T-cell (primary cell): ENCODE measurements at regions not wholly inside any gene's neighbourhood (a gene's known extent, or its start where the extent isn't known, plus 50 kb on each side); places are given as distances from the start of the nearest gene placed in this dataset.

ENCODE experiments used
- ATAC-seq, 4 experiments: fragments of 200-7000 bp in 3 of 4; fragments of 150-1000 bp in 1 of 4; cut with Tn5 transposase; replicated peaks in 1 of 4; 1 replicate in 3 of 4; 2 replicates in 1 of 4; pipeline ENCODE4 v1.10.0; 2021; ENCODE audit warnings: moderate library complexity in 3 of 4, mild to moderate bottlenecking in 2 of 4, moderate number of reproducible peaks in 1 of 4
- CTCF ChIA-PET, 2 donors: fragments of 300-600 bp; sonication (Branson Sonifier 250); formaldehyde crosslinking; loops; one replicate each; lab custom pipeline; 2022; ENCODE audit warnings: antibody characterized with exemption in 2 of 2; lab: Charles Lee
- POLR2A ChIA-PET, 2 donors: fragments of 300-600 bp; sonication (Branson Sonifier 250); formaldehyde crosslinking; loops; one replicate each; lab custom pipeline; 2022; ENCODE audit warnings: antibody characterized with exemption in 2 of 2; lab: Charles Lee
- DNase-seq, 35 experiments: peaks; one replicate each; pipeline versions ENCODE4 v3.0.0 to v3.0.0-alpha.2; 2013 to 2023
- H3K27ac ChIP-seq: one replicate; pipeline ENCODE4 v1.5.1; 2013; ENCODE audit warnings: low read length
- H3K27me3 ChIP-seq, 2 experiments: replicated peaks in 1 of 2; 1 replicate in 1 of 2; 2 replicates in 1 of 2; pipeline versions ENCODE4 v1.6.1 to v1.7.0; 2013; ENCODE audit warnings: low read length in 1 of 2, mixed read lengths in 1 of 2; ENCODE audit not compliant: control insufficient read depth in 2 of 2, insufficient read depth in 2 of 2; ENCODE audit errors: extremely low read depth in 1 of 2
- H3K36me3 ChIP-seq, 2 donors: 1 replicate in 1 of 2; 2 replicates in 1 of 2; pipeline versions ENCODE4 v1.6.1 to v1.7.0; 2013; ENCODE audit warnings: low read length in 1 of 2; ENCODE audit not compliant: control insufficient read depth in 2 of 2, insufficient read depth in 1 of 2; ENCODE audit errors: extremely low read depth in 1 of 2
- H3K4me1 ChIP-seq, 2 experiments: 1 replicate in 1 of 2; 2 replicates in 1 of 2; pipeline versions ENCODE4 v1.6.1 to v1.7.0; 2013; ENCODE audit warnings: low read length in 2 of 2, mixed read lengths in 1 of 2; ENCODE audit not compliant: insufficient read depth in 2 of 2, control insufficient read depth in 1 of 2; ENCODE audit errors: extremely low read depth in 1 of 2
- H3K4me3 ChIP-seq, 2 donors: 1 replicate in 1 of 2; 2 replicates in 1 of 2; pipeline versions ENCODE4 v1.5.1 to v1.7.0; 2013; ENCODE audit warnings: mild to moderate bottlenecking in 2 of 2, low read length in 1 of 2, moderate library complexity in 1 of 2; ENCODE audit not compliant: control insufficient read depth in 1 of 2; ENCODE audit errors: extremely low read depth in 1 of 2
- H3K9me3 ChIP-seq: 2 replicates; pipeline ENCODE4 v1.7.0; 2013
- H3K27ac Mint-ChIP-seq, 2 donors: one replicate each; pipeline ENCODE4 v1.8.0; 2020 to 2021; ENCODE audit warnings: mild to moderate bottlenecking in 2 of 2, mixed read lengths in 2 of 2
- H3K27me3 Mint-ChIP-seq, 2 donors: one replicate each; pipeline ENCODE4 v1.8.0; 2021 to 2022; ENCODE audit warnings: mixed read lengths in 2 of 2
- H3K36me3 Mint-ChIP-seq: one replicate; pipeline ENCODE4 v1.8.0; 2021; ENCODE audit warnings: mixed read lengths
- H3K4me1 Mint-ChIP-seq, 3 donors: one replicate each; pipeline ENCODE4 v1.8.0; 2020 to 2022; ENCODE audit warnings: mixed read lengths in 3 of 3, mild to moderate bottlenecking in 1 of 3
- H3K4me3 Mint-ChIP-seq, 3 donors: one replicate each; pipeline ENCODE4 v1.8.0; 2020 to 2022; ENCODE audit warnings: mild to moderate bottlenecking in 3 of 3, mixed read lengths in 3 of 3, moderate library complexity in 3 of 3
- H3K9me3 Mint-ChIP-seq, 3 donors: one replicate each; pipeline ENCODE4 v1.8.0; 2020 to 2022; ENCODE audit warnings: mixed read lengths in 3 of 3
- WGBS: methylation state at CpG from one replicate; pipeline ENCODE4 v1.1.5; 2013; ENCODE audit warnings: missing lambda C conversion rate; ENCODE audit not compliant: insufficient coverage; 5-methylcytosine and 5-hydroxymethylcytosine counted together

- no peaks in the 10 kb centered on the region for H3K36me3 ChIP-seq
- peaks cover 0 to 4% (median 3%) of the 10 kb centered on the region in 3 donors for H3K9me3 Mint-ChIP-seq
- no peak overlapping the region for H3K4me3 ChIP-seq
- no peaks in the 10 kb centered on the region for H3K9me3 ChIP-seq
- DNase-seq (no peak), ATAC-seq (no peak)
- no peaks in the 10 kb centered on the region for H3K27me3 ChIP-seq
- H3K27me3 Mint-ChIP-seq = peaks cover 6 to 9% of the 10 kb centered on the region in 2 donors
- H3K27ac Mint-ChIP-seq = no peak overlapping the region
- no peak overlapping the region for H3K27ac ChIP-seq
- ChIA-PET POLR2A (no interaction called here), CTCF (no interaction called here)
- no CpG with 5 or more reads among the region's 4 CpGs for WGBS
- no peaks in the 10 kb centered on the region for H3K36me3 Mint-ChIP-seq
- no peaks in the 10 kb centered on the region for H3K4me1 Mint-ChIP-seq
- no peak overlapping the region for H3K4me3 Mint-ChIP-seq
- no peaks in the 10 kb centered on the region for H3K4me1 ChIP-seq
These were observed 540.8 kb downstream of the SOX6 start for GRCh38 chr11:15815246-15816195.

- WGBS = no CpG with 5 or more reads among the region's 2 CpGs
- no peaks in the 10 kb centered on the region for H3K27me3 ChIP-seq
- no peaks in the 10 kb centered on the region for H3K9me3 ChIP-seq
- ChIA-PET POLR2A (no interaction called here), CTCF (no interaction called here)
- no peak for ATAC-seq
- H3K9me3 Mint-ChIP-seq = peaks cover 0 to 4% (median 3%) of the 10 kb centered on the region in 3 donors
- no peak overlapping the region for H3K4me3 ChIP-seq
- no peak overlapping the region for H3K4me3 Mint-ChIP-seq
- H3K36me3 Mint-ChIP-seq = no peaks in the 10 kb centered on the region
- H3K27ac ChIP-seq = no peak overlapping the region
- H3K27ac Mint-ChIP-seq = no peak overlapping the region
- H3K36me3 ChIP-seq = no peaks in the 10 kb centered on the region
- H3K4me1 ChIP-seq = no peaks in the 10 kb centered on the region
- no peaks in the 10 kb centered on the region for H3K4me1 Mint-ChIP-seq
- peaks cover 6 to 13% of the 10 kb centered on the region in 2 donors for H3K27me3 Mint-ChIP-seq
- no peak for DNase-seq
These were observed 540.0 kb downstream of the SOX6 start for GRCh38 chr11:15816260-15816871.

DNA sequence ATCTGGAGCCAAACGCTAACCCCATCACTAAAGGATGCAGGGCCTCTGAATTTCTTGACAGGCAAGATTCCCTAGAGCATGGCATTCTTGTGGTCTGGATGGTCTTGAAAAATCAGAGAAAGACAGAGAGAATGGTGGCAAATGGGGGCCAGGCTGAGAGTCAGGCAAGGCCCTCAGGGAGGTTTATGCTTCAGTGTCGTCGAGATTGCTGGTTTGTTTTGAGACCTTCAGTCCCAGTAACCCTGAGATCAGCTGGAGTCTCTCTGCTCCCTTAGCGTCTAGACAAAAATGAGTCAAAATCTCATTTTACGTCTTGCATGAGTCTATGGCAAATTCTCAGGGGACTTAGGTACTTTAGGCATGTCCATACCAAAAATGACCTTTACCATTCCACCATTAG is 539.3 kb downstream of the SOX6 start:
- Histone ChIP-seq H3K27me3 (no peaks in the 10 kb centered on the region), H3K27ac (no peak overlapping the region), H3K36me3 (no peaks in the 10 kb centered on the region), H3K4me3 (no peak overlapping the region), H3K9me3 (no peaks in the 10 kb centered on the region), H3K4me1 (no peaks in the 10 kb centered on the region)
- no peaks in the 10 kb centered on the region for H3K4me1 Mint-ChIP-seq
- ATAC-seq (no peak), DNase-seq (no peak)
- 78% methylated on average over 4 of the region's 5 CpGs for WGBS
- peaks cover 6 to 13% of the 10 kb centered on the region in 2 donors for H3K27me3 Mint-ChIP-seq
- H3K4me3 Mint-ChIP-seq = no peak overlapping the region
- no peak overlapping the region for H3K27ac Mint-ChIP-seq
- no peaks in the 10 kb centered on the region for H3K36me3 Mint-ChIP-seq
- ChIA-PET CTCF (no interaction called here), POLR2A (no interaction called here)
- peaks cover 0 to 4% (median 3%) of the 10 kb centered on the region in 3 donors for H3K9me3 Mint-ChIP-seq

DNA sequence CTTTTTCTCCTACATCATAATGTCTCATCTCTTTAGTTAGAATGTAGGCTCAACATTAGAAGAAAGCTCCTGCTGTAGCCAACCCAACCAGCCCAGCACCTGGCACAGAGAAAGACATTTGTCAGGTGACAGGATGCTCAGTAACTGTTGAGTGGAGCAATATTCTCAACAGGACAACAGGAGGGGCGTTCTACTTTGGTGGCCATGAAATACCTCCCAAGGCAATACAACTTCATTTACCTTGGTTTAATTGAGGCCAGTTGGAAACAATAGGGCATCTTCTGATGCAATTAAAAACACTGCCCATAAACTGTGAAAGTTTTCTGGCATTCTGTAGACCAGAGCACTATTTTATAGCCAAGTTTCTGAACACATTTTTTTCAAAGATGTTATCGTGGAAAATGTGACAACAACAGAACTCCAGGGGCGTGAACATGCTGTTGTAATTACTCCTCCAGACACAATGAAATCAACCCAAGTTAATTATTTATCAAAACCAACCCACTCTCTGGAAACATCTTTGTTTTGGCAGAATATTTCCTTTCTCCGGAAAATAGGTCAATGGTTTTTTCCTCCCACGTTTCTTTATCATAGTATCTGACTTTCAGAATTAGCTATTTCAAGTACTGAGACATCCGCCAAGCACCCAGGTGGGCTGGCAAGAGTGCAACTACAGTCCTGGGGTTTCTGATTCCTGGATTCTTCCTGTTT is 538.1 kb downstream of the SOX6 start:
- no peaks in the 10 kb centered on the region for H3K4me1 ChIP-seq
- CTCF ChIA-PET = no interaction called here
- no peak overlapping the region for H3K27ac Mint-ChIP-seq
- H3K27ac ChIP-seq = no peak overlapping the region
- DNase-seq (no peak), ATAC-seq (no peak)
- POLR2A ChIA-PET = no interaction called here
- no peaks in the 10 kb centered on the region for H3K36me3 Mint-ChIP-seq
- no peaks in the 10 kb centered on the region for H3K36me3 ChIP-seq
- H3K9me3 ChIP-seq = no peaks in the 10 kb centered on the region
- peaks cover 0 to 4% (median 3%) of the 10 kb centered on the region in 3 donors for H3K9me3 Mint-ChIP-seq
- H3K4me3 Mint-ChIP-seq = no peak overlapping the region
- no peak overlapping the region for H3K4me3 ChIP-seq
- H3K27me3 Mint-ChIP-seq = peaks cover 6 to 13% of the 10 kb centered on the region in 2 donors
- WGBS = 13% methylated on average over 3 of the region's 6 CpGs
- H3K4me1 Mint-ChIP-seq = no peaks in the 10 kb centered on the region
- no peaks in the 10 kb centered on the region for H3K27me3 ChIP-seq

DNA sequence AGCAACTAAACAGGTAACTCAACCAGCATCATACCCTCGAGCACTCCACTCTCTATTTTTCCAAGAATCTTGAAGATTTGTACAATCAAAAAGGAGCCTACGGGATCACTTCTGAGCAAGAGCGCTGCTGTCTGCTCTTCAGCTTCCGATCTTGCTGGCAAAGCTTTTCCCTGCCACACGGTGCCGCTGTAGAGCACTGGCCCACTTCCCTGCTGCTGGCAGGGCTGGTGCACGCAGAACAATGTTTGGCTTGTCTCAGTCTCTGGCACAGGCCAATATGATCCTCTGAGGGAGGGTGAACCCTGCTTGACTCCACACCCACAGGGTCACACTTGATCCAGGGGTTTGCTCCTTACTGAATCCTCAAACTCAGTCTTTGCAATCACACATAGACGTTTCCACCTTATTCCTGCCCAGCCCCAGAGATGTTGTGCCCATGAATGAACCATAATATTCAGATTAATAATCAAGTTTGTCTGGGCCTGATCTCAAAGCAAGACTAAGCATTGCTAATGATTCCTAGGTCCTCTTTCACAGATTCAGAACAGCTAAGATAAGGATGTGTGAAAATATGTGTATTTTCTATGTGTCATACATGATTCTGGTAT is 536.6 kb downstream of the SOX6 start:
- Histone ChIP-seq H3K36me3 (no peaks in the 10 kb centered on the region), H3K4me1 (no peaks in the 10 kb centered on the region), H3K27ac (no peak overlapping the region), H3K9me3 (no peaks in the 10 kb centered on the region), H3K4me3 (no peak overlapping the region), H3K27me3 (no peaks in the 10 kb centered on the region)
- Mint-ChIP-seq H3K9me3 (peaks cover 0 to 4% (median 3%) of the 10 kb centered on the region in 3 donors), H3K36me3 (no peaks in the 10 kb centered on the region), H3K4me3 (no peak overlapping the region), H3K4me1 (no peaks in the 10 kb centered on the region), H3K27me3 (peaks cover 6 to 13% of the 10 kb centered on the region in 2 donors), H3K27ac (no peak overlapping the region)
- DNase-seq (peak in 8 of 35 experiments; percentile 1 to 16 (median 2)), ATAC-seq (peak in 1 of 4 experiments; percentile 27)
- WGBS = 44% methylated on average over 7 of the region's 8 CpGs
- CTCF ChIA-PET = interaction anchor here in 1 of 2 donors (0.7 kb wide), 1 partner anchor 12 kb away, joined by 3 read pairs; no protein-coding TSS in a partner anchor
- POLR2A ChIA-PET = no interaction called here

DNA sequence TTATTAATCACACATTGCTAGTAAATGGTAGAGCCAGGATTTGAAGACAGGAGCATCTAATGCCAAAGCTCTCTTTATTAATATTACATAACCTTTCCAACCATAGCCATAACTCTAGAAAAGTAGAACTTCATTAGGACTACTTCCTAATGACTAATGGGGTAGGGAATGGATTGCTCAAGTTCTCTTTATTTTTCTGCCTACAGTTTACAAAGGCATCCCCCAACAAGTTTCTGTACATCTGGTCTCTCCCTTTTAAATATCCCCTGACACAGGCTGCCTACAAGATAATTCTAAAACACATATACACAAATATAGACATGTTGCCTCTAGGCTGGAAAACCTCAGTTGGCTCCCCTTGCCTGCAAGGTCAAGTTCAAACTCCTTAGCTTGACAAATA is 534.9 kb downstream of the SOX6 start:
- no peak overlapping the region for H3K27ac Mint-ChIP-seq
- Histone ChIP-seq H3K4me1 (no peaks in the 10 kb centered on the region), H3K4me3 (no peak overlapping the region), H3K9me3 (no peaks in the 10 kb centered on the region), H3K27ac (no peak overlapping the region), H3K27me3 (no peaks in the 10 kb centered on the region), H3K36me3 (no peaks in the 10 kb centered on the region)
- no peaks in the 10 kb centered on the region for H3K36me3 Mint-ChIP-seq
- no peak for ATAC-seq
- H3K4me3 Mint-ChIP-seq = no peak overlapping the region
- no peaks in the 10 kb centered on the region for H3K9me3 Mint-ChIP-seq
- DNase-seq = no peak
- ChIA-PET CTCF (interaction anchor here in 1 of 2 donors (1.2 kb wide), 1 partner anchor 26 kb away, joined by 3 read pairs; no protein-coding TSS in a partner anchor), POLR2A (no interaction called here)
- no peaks in the 10 kb centered on the region for H3K4me1 Mint-ChIP-seq
- peaks cover 6 to 17% of the 10 kb centered on the region in 2 donors for H3K27me3 Mint-ChIP-seq
